ENCODE measurements at regions not wholly inside any gene's neighbourhood (a gene's known extent, or its start where the extent isn't known, plus 50 kb on each side); places are given as distances from the start of the nearest gene placed in this dataset.

- H2AK5ac ChIP-seq (ENCODE audit: insufficient read length, low read length) = no peak overlapping the region
- no peak overlapping the region; the same call in 1 of the 2 replicates for H3K14ac ChIP-seq (ENCODE audit: insufficient read depth, low read length)
- H3K9ac ChIP-seq (ENCODE audit: extremely low read depth, insufficient read length, low read length) = no peak overlapping the region
- H3K27me3 ChIP-seq (ENCODE audit: insufficient read depth, low read length) = no peaks in the 10 kb centered on the region
- Mint-ChIP-seq H3K36me3 (ENCODE audit: insufficient read depth in 1 of 3, low read depth in 3 of 3) (peaks cover 0 to 16% (median 0%) of the 10 kb centered on the region in 3 experiments; a peak in 2 of 7 replicates), H3K4me3 (no peak overlapping the region), H3K27ac (no peak overlapping the region), H3K4me1 (no peaks in the 10 kb centered on the region), H3K27me3 (ENCODE audit: low read depth) (no peaks in the 10 kb centered on the region), H3K9me3 (peaks cover 13 to 15% of the 10 kb centered on the region in 2 experiments; a peak in 4 of 5 replicates)
- H2BK12ac ChIP-seq (ENCODE audit: insufficient read length, low read depth, low read length) = no peak overlapping the region
- H3K4ac ChIP-seq (ENCODE audit: low read depth, low read length) = no peak overlapping the region
- no peaks in the 10 kb centered on the region for H3K79me1 ChIP-seq (ENCODE audit: insufficient read depth, low read depth, low read length, poor library complexity, severe bottlenecking)
- no peak for DNase-seq
- H2BK5ac ChIP-seq (ENCODE audit: insufficient read length, low read length) = no peak overlapping the region
- H2BK15ac ChIP-seq (ENCODE audit: low read depth, low read length) = no peak overlapping the region
- H3K27ac ChIP-seq (ENCODE audit: insufficient read length, low read depth, low read length) = no peak overlapping the region
- no peak overlapping the region for H3K23ac ChIP-seq (ENCODE audit: insufficient read length, low read depth, low read length)
- no peak overlapping the region for H2BK120ac ChIP-seq (ENCODE audit: low read depth, low read length, poor library complexity, severe bottlenecking)
- H3K56ac ChIP-seq (ENCODE audit: insufficient read length, low read depth, low read length) = no peak overlapping the region
- no peak overlapping the region for H3T11ph ChIP-seq (ENCODE audit: low read length)
- H2AFZ ChIP-seq (ENCODE audit: low read length) = no peak overlapping the region
- no peaks in the 10 kb centered on the region for H3K4me1 ChIP-seq (ENCODE audit: insufficient read depth, low read length)
- no peaks in the 10 kb centered on the region for H3K9me3 ChIP-seq (ENCODE audit: control insufficient read depth, low read depth, low read length)
- TF ChIP-seq CTCF (conservative IDR thresholded peaks at IDR 0.05) = no peak
- no peaks in the 10 kb centered on the region for H4K20me1 ChIP-seq (ENCODE audit: control insufficient read depth, insufficient read depth, insufficient read length)
- H3K23me2 ChIP-seq (ENCODE audit: insufficient read length, low read depth, low read length, poor library complexity, severe bottlenecking) = no peaks in the 10 kb centered on the region
- H4K5ac ChIP-seq (ENCODE audit: insufficient read length, low read depth, low read length) = no peak overlapping the region
- H3K18ac ChIP-seq (ENCODE audit: insufficient read length, low read depth, low read length) = no peak overlapping the region
- H3K4me2 ChIP-seq (ENCODE audit: insufficient read depth, insufficient read length, low read length) = no peak overlapping the region
- no peak overlapping the region for H4K8ac ChIP-seq (replicated peaks; ENCODE audit: insufficient read length, low read depth, low read length)
- H2BK20ac ChIP-seq (ENCODE audit: low read depth, low read length, poor library complexity, severe bottlenecking) = no peak overlapping the region
- no peak overlapping the region for H4K91ac ChIP-seq (ENCODE audit: insufficient read length, low read depth, low read length)
- WGBS (ENCODE audit: extremely low coverage, insufficient read length, low lambda C conversion rate) = no CpG with 5 or more reads among the region's 1 CpG
- H3K79me2 ChIP-seq (ENCODE audit: insufficient read depth, low read length) = no peaks in the 10 kb centered on the region
Measured at GRCh38 chr13:65733110-65733509, 1497.0 kb downstream of the PCDH9 start.
